ENCODE measurements at regions not wholly inside any gene's neighbourhood (a gene's known extent, or its start where the extent isn't known, plus 50 kb on each side); places are given as distances from the start of the nearest gene placed in this dataset.
"Not testable (repeated sequence)": the region's sequence is repeated elsewhere in the genome, so short reads cannot be mapped to it uniquely, and the experiment has no call there.

DNA sequence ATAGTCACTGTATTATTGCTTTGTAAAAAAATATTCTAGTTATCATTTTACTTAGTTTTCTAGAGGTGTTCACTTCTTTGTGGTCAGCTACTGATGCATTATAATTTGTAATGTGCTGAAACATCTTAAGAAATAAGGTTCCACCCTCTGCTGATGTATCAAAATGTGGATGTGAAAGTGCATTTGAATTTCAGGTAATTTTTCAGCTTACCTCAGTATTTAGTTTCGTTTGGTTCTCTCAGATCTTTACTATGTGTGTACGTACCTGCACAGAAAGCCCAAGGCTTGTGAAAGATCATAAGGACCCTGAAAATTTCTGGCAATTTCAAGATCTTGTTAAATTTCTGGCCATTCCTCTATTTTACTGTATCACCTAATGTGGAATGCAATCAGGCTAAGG lies 542.3 kb upstream of the TPK1 start:
- H3K4me1 ChIP-seq: no peaks in the 10 kb centered on the region
- no peak for TF ChIP-seq POLR2A (IDR thresholded peaks at IDR 0.05)
- TF ChIP-seq POLR2AphosphoS5 (IDR thresholded peaks at IDR 0.05): no peak
- TF ChIP-seq, protein P1, sequence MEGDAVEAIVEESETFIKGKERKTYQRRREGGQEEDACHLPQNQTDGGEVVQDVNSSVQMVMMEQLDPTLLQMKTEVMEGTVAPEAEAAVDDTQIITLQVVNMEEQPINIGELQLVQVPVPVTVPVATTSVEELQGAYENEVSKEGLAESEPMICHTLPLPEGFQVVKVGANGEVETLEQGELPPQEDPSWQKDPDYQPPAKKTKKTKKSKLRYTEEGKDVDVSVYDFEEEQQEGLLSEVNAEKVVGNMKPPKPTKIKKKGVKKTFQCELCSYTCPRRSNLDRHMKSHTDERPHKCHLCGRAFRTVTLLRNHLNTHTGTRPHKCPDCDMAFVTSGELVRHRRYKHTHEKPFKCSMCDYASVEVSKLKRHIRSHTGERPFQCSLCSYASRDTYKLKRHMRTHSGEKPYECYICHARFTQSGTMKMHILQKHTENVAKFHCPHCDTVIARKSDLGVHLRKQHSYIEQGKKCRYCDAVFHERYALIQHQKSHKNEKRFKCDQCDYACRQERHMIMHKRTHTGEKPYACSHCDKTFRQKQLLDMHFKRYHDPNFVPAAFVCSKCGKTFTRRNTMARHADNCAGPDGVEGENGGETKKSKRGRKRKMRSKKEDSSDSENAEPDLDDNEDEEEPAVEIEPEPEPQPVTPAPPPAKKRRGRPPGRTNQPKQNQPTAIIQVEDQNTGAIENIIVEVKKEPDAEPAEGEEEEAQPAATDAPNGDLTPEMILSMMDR (IDR thresholded peaks at IDR 0.05 in 8 of 11, conservative IDR thresholded peaks at IDR 0.05 in 3 of 11): no peak
- no peak overlapping the region for H3K4me3 ChIP-seq
- no peaks in the 10 kb centered on the region for H3K36me3 ChIP-seq
- intact Hi-C loops (cut with DNase I; ENCODE audit: low total_unique reads): no loop called here
- H3K9me3 ChIP-seq: peaks cover 0 to 5% (median 0%) of the 10 kb centered on the region in 8 donors
- H3K27ac ChIP-seq: no peak overlapping the region
- no peaks in the 10 kb centered on the region for H3K27me3 ChIP-seq (replicated peaks in 1 of 7)
- DNase-seq: no peak
- 59 to 83% (median 69%) methylated on average over 2 of the region's 2 CpGs for WGBS, 5 donors

GRCh38 chr7:145360511-145361100 lies 524.8 kb upstream of the TPK1 start:
- peaks cover 0 to 22% (median 15%) of the 10 kb centered on the region in 8 donors for H3K9me3 ChIP-seq
- no peak for DNase-seq
- no peak overlapping the region for H3K27ac ChIP-seq
- H3K27me3 ChIP-seq (replicated peaks in 1 of 7): no peaks in the 10 kb centered on the region
- no peak overlapping the region for H3K4me3 ChIP-seq
- H3K36me3 ChIP-seq: no peaks in the 10 kb centered on the region
- 91 to 96% (median 94%) methylated on average over 14 to 47 of the region's 47 CpGs for WGBS, 5 donors
- H3K4me1 ChIP-seq: no peaks in the 10 kb centered on the region
- TF ChIP-seq POLR2A (IDR thresholded peaks at IDR 0.05) (no peak), POLR2AphosphoS5 (IDR thresholded peaks at IDR 0.05) (no peak)
- TF ChIP-seq, protein P1 (IDR thresholded peaks at IDR 0.05 in 8 of 11, conservative IDR thresholded peaks at IDR 0.05 in 3 of 11): no peak
- intact Hi-C loops (cut with DNase I; ENCODE audit: low total_unique reads): no loop called here

- no peaks in the 10 kb centered on the region for H3K4me1 ChIP-seq
- H3K27ac ChIP-seq: no peak overlapping the region
- no peaks in the 10 kb centered on the region for H3K27me3 ChIP-seq (replicated peaks in 1 of 7)
- no peak overlapping the region for H3K4me3 ChIP-seq
- H3K36me3 ChIP-seq: no peaks in the 10 kb centered on the region
- TF ChIP-seq POLR2A (IDR thresholded peaks at IDR 0.05): no peak
- TF ChIP-seq, protein P1 (IDR thresholded peaks at IDR 0.05 in 8 of 11, conservative IDR thresholded peaks at IDR 0.05 in 3 of 11): no peak
- no peak for TF ChIP-seq POLR2AphosphoS5 (IDR thresholded peaks at IDR 0.05)
- WGBS, 5 donors: 82 to 91% (median 88%) methylated on average over 3 of the region's 3 CpGs
- intact Hi-C loops (cut with DNase I; ENCODE audit: low total_unique reads): no loop called here
- H3K9me3 ChIP-seq: peaks cover 0 to 43% (median 37%) of the 10 kb centered on the region in 8 donors
- DNase-seq: no peak
These were observed 514.5 kb upstream of the TPK1 start for GRCh38 chr7:145350334-145350733.

GRCh38 chr7:145349452-145349851 lies 513.6 kb upstream of the TPK1 start:
- intact Hi-C loops (cut with DNase I; ENCODE audit: low total_unique reads); H3K4me1 ChIP-seq; H3K27ac ChIP-seq; H3K4me3 ChIP-seq; DNase-seq; H3K27me3 ChIP-seq (replicated peaks in 1 of 7); H3K36me3 ChIP-seq: not testable (repeated sequence)
- peaks cover 0 to 45% (median 33%) of the 10 kb centered on the region in 8 donors for H3K9me3 ChIP-seq

DNA sequence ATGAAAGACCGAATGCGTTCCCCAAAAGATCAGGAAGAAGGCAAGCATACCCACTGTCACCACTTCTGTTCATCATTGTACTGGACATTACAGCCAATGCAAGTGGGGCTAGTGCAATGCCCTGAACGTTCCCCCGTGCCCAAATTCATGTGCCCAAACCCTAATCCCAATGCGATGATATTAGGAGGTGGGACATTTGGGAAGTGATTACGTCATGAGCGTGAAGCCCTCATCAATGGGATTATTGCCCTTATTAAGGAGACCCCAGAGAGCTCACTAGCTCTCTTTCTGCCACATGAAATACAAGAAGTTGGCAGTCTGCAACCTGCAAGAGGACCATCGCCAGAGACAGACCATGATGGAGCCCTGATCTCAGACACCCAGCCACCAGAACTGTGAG lies 511.4 kb upstream of the TPK1 start:
- WGBS, 5 donors: 77 to 90% (median 85%) methylated on average over 8 of the region's 8 CpGs
- H3K9me3 ChIP-seq: peaks cover 0 to 37% (median 26%) of the 10 kb centered on the region in 8 donors
- no peaks in the 10 kb centered on the region for H3K4me1 ChIP-seq
- H3K27ac ChIP-seq: no peak overlapping the region
- no peaks in the 10 kb centered on the region for H3K36me3 ChIP-seq
- no peak overlapping the region for H3K4me3 ChIP-seq
- no peak for DNase-seq
- TF ChIP-seq POLR2A (IDR thresholded peaks at IDR 0.05) (no peak), POLR2AphosphoS5 (IDR thresholded peaks at IDR 0.05) (no peak)
- TF ChIP-seq, protein P1 (IDR thresholded peaks at IDR 0.05 in 8 of 11, conservative IDR thresholded peaks at IDR 0.05 in 3 of 11): no peak
- intact Hi-C loops (cut with DNase I; ENCODE audit: low total_unique reads): no loop called here
- no peaks in the 10 kb centered on the region for H3K27me3 ChIP-seq (replicated peaks in 1 of 7)
